ENCODE measurements at regions not wholly inside any gene's neighbourhood (a gene's known extent, or its start where the extent isn't known, plus 50 kb on each side); places are given as distances from the start of the nearest gene placed in this dataset.

DNA sequence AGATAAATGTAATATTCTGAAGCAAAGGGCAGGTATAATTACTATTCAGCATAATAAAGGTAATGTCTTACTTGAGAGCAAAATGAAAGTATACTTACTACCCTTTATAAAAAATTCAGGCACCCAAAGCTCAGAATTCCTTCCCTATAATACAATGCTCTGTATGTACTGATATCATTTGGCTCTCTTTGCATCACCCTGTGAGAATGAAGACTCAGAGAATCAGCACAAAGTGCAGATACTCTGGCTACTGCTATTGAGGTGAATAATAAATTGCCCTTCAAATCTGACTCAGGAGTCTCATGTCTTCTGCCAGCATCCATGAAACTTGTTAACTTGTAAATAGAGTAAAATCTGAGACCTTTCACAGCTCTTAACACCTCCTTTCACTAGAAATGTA lies 108.5 kb upstream of the KCTD3 start:
- no peak for TF ChIP-seq BCL11A (tag by site-specific recombination; IDR thresholded peaks at IDR 0.05; ENCODE audit: low read depth)
- TF ChIP-seq CTCF (tag by site-specific recombination; IDR thresholded peaks at IDR 0.05), result no peak
- no peak for TF ChIP-seq ZNF274 (IDR thresholded peaks at IDR 0.05; ENCODE audit: low read length)
- TF ChIP-seq ZNF274 (tag by site-specific recombination; IDR thresholded peaks at IDR 0.05; ENCODE audit: borderline replicate concordance), result no peak
- TF ChIP-seq ZNF785 (tag by site-specific recombination; IDR thresholded peaks at IDR 0.05), result no peak

All from HEK293 (cell line).